ENCODE measurements at regions not wholly inside any gene's neighbourhood (a gene's known extent, or its start where the extent isn't known, plus 50 kb on each side); places are given as distances from the start of the nearest gene placed in this dataset.

DNA sequence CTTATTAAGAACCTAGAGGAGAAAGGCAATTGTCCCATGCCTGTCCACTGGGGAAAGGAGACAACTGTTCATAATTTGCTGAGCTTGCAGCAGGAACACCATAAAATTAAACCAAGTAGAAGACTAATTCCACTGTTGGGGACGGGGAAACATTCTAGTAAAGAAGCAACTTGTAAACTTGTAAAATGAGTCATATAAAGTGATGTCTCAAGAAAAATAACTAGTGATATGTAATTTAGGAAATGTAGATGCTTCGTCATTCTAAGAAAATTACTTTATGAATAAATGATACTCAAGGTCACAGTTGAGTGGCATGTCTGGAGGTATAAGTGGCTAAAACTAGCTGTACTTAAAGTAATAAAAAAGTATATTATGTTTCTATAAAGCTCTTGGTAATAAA lies 121.2 kb upstream of the MID1 start:
- H2BK5ac ChIP-seq (ENCODE audit: low read depth, low read length, poor library complexity, severe bottlenecking) = no peak overlapping the region
- no peaks in the 10 kb centered on the region for H3K27me3 ChIP-seq (ENCODE audit: control insufficient read depth, insufficient read depth, low read length)
- in situ Hi-C loops (cut with MboI; ENCODE audit: low sequenced_read_pairs) (no loop called here), dilution Hi-C loops (cut with HindIII; ENCODE audit: low sequenced_read_pairs, unreplicated experiment) (no loop called here), intact Hi-C loops (cut with micrococcal nuclease) (no loop called here)
- BruUV-seq (replicated peaks) = no TSS peak
- H3K56ac ChIP-seq (ENCODE audit: extremely low read depth, insufficient read depth, low read length) = no peak overlapping the region
- CTCF ChIA-PET = no interaction called here
- H2AK5ac ChIP-seq (ENCODE audit: low read depth, low read length) = no peak overlapping the region
- TF ChIP-seq MAFK (IDR thresholded peaks at IDR 0.05; ENCODE audit: low read depth, low read length) = peak; percentile 67
- TF ChIP-seq CHD1 (IDR thresholded peaks at IDR 0.05; ENCODE audit: low read depth, low read length) = no peak
- no peaks in the 10 kb centered on the region for H3K9me1 ChIP-seq (ENCODE audit: insufficient read depth, low read length)
- H3K14ac ChIP-seq (replicated peaks; ENCODE audit: low read depth, low read length) = no peak overlapping the region
- H3K9me3 ChIP-seq (ENCODE audit: control insufficient read depth, insufficient read depth, low read length) = no peaks in the 10 kb centered on the region
- H3K79me1 ChIP-seq (ENCODE audit: low read depth in 1 of 2, low read length in 2 of 2) = no peaks in the 10 kb centered on the region
- no peak overlapping the region for H3K4me2 ChIP-seq (ENCODE audit: low read depth, low read length)
- no peak overlapping the region for H4K5ac ChIP-seq (ENCODE audit: low read depth, low read length)
- POLR2A ChIA-PET (ENCODE audit: unreplicated experiment) = no interaction called here
- no peak overlapping the region for H2AK9ac ChIP-seq (replicated peaks; ENCODE audit: low read depth, low read length, poor library complexity)
- WGBS, 2 experiments (ENCODE audit: extremely low coverage in 2 of 2, insufficient read length in 1 of 2) = no CpG with 5 or more reads among the region's 2 CpGs
- H3K4ac ChIP-seq (ENCODE audit: low read depth, low read length) = no peak overlapping the region
- no peaks in the 10 kb centered on the region for H3K4me1 ChIP-seq (ENCODE audit: control insufficient read depth, insufficient read depth, low read length)
- H3K4me3 ChIP-seq (ENCODE audit: insufficient read depth, low read depth, low read length) = no peak overlapping the region
- H3K9ac ChIP-seq (ENCODE audit: low read depth, low read length) = no peak overlapping the region
- H2AFZ ChIP-seq (replicated peaks; ENCODE audit: low read length, poor library complexity) = no peak overlapping the region
- no peak for DNase-seq
- ATAC-seq (ENCODE audit: low read depth) = no peak
- no peak overlapping the region for H2BK20ac ChIP-seq (ENCODE audit: low read depth, low read length)
- H3K27ac ChIP-seq (ENCODE audit: insufficient read depth, low read length) = no peak overlapping the region
- no peak overlapping the region for H2BK120ac ChIP-seq (ENCODE audit: low read depth, low read length)
- no peak overlapping the region for H2BK15ac ChIP-seq (ENCODE audit: low read depth, low read length)
- no peak overlapping the region for H4K8ac ChIP-seq (ENCODE audit: low read depth in 2 of 2, low read length in 2 of 2)
- no peaks in the 10 kb centered on the region for H4K20me1 ChIP-seq (ENCODE audit: insufficient read depth, low read length)
- no peaks in the 10 kb centered on the region for H3K36me3 ChIP-seq (ENCODE audit: control insufficient read depth, insufficient read depth, low read length)
- no peak overlapping the region for H3K18ac ChIP-seq (ENCODE audit: low read depth, low read length)
- no peak overlapping the region for H4K91ac ChIP-seq (ENCODE audit: insufficient read depth, low read depth, low read length)
- no peak overlapping the region for H3K23ac ChIP-seq (ENCODE audit: low read depth, low read length)
